ENCODE measurements at regions not wholly inside any gene's neighbourhood (a gene's known extent, or its start where the extent isn't known, plus 50 kb on each side); places are given as distances from the start of the nearest gene placed in this dataset.
"Not testable (repeated sequence)": the region's sequence is repeated elsewhere in the genome, so short reads cannot be mapped to it uniquely, and the experiment has no call there.

DNA sequence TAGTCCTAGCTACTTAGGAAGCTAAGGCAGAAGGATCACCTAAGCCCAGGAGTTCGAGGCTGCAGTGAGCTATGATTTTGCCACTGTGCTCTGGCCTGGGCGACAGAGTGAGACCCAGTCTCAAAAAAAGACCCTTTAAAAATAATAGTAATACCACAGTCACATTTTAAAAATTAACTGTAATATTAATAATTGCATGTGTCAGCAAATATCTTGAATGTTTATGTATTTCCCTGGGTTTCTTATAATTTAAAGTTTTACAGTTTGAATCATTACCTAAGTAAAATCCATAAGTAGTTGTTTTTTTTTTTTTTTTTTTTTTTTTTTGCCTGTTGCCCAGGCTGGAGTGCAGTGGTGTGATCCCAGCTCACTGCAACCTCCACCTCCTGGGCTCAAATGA is 69.2 kb downstream of the LYZL2 start:
- no peak for DNase-seq

DNA sequence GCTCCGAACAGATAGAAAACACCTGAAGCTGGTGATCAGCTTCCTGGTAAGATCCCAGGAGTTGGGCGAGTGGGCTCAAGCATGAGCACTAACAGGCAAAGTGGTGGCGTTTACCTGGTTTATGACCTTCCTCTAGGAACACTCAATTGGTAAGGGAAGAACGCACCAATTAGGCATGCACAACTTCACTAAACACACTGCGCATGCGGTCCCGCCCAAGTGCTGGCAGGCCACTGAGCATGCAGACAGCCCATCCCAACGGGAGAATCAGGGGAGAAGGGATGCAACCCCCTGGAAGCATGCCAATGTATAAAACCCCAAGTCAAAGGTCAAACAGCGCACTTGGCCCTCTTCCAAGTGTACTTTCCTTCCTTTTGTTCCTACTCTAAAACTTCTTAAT is 70.4 kb downstream of the LYZL2 start:
- no peak for DNase-seq

DNA sequence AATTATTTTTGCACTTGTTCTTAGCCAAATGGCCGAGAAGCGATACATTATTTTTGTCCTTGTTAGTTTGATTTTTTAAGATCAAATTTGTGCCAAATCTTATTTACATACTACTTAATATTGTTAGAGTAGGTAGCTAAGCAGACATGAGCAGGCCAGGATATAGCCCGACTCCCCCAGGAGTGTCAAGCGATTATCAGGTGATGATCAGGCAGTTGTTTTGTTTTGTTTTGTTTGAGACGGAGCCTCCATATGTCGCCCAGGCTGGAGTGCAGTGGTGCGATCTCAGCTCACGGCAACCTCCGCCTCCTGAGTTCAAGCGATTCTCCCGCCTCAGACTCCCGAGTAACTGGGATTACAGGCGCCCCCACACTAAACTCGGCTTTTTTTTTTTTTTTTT is 71.1 kb downstream of the LYZL2 start:
- DNase-seq, result no peak

DNA sequence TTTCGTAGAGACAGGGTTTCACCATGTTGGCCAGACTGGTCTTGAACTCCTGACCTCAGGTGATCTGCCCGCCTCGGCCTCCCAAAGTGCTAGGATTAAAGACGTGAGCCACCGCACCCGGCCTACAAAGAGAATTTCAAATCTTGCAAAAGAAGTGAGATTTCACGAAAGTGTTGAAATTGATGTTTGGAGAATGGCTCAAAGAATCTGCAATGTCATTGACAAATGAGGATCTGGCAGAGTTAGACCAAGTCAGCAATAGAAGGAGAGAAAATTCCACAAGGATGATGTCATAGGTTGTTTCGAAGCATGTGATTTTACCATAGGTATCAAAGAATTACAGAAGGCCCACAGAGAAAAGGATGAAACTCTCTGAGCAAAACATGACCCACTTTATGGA is 71.7 kb downstream of the LYZL2 start:
- no peak for DNase-seq

DNA sequence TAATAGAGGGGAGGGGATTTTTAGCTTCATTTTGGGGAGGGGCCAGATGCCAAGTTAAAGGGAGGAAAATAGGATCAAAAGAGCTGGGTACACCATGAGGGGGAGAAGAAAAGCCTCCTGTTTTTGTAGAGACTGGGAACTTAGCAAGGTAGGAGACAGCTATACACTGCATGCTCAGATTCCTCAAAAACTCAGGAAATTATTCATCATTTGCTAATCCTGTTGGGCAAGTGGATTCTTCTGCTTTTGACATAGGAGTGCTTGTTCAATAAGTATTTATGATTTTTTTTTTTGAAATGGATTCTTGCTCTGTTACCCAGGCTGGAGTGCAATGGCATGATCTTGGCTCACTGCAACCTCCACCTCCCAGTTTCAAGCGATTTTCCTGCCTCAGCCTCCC is 73.4 kb downstream of the LYZL2 start:
- no peak for DNase-seq

DNA sequence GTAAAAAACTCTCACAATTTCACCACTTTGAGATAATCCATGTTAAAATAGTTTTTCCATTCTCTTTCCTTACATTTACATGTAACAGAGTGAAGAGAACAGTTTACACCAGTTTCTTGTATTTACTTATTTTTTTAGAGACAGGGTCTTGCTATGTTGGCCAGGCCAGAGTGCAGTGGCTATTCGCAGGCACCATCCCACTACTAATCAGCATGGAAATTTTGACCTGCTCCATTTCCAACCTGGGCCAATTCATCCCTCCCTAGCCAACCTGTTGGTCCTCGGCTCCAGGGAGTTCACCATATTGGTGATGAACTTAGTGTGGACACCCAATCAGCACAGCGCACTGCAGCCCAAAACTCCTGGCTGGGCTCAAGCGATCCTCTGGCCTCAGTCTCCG is 74.1 kb downstream of the LYZL2 start:
- DNase-seq, result no peak

DNA sequence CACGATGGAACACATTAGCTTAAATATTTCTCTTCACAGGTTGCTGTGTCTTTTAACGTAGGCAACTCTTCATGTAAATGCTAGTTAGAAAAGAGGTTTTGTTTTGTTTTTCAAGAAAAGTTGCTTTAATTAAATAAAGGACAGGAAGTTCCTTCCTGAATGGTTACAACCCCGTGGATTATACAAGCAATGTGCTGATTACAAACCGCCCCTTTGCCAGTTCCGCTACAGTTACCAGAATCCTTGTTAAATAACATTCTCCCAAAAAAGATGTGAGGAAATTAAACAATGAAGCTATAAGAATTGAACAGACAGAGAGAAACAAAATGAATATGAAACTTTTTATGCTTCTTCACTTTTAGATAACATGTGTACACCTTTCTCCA is 75.1 kb downstream of the LYZL2 start:
- DNase-seq, result no peak

DNA sequence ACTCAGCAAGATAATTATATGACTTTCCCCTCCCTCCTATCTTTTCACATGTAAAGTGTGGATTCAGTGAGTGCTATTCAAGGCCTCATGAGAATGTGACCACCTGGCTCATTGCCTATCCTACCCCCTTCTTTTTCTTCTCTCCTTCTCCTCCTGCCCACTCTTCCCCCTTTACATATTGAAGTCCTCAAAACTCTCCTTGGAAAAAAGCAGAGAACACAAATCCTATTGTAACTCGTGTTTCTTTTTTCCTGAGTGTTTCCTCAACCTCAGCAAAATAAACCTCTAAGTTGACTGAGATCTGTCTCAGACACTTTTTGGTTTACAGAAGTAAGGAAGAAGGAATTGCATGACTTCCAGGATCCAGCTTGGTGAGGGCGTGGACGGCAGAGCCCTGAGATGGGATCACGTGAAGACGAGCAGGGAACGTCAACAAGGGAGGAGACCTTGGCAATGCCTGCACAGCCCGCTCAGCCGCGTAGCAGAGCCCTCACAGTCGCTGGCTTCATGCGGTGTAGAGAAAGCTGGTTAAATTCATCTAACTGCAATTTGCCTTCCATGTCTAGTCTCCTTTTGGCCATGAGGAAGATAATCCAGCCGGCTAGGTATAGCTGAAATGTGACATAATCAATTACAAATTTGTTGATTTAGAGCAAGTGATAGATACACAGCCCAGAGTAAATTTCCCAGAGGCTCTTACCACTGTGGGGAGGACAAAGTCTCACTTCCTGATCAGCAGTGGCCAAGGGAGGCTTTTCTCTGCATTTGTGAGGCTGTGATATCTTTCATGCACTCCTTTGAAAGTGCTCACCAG is 75.7 kb downstream of the LYZL2 start:
- DNase-seq, result no peak

DNA sequence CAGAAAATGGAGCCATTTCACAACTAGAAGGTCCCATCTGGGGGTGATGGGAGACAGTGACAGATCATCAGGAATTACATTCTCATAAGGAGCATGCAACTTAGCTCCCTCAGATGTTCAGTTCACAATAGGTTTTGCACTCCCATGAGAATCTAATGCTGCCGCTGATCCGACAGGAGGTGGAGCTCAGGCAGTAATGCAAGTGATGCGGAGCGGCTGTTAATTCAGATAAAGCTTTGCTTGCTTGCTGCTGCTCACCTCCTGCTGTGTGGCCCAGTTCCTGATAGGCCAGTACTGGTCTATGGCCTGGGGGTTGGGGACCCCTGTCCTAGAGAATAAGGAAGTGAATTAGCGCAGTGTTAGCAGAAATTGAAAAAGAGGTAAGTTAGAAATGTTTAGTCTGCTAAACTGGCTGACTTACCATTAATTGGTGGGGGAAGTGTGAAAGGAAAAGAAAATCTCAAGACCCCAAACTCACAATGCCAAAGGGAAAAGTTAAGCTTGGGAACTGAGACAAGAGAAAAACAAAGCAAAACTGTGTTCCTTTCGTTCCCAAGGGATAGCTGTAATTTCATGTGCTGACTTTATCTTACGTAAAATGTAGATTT is 76.4 kb downstream of the LYZL2 start:
- no peak for DNase-seq

DNA sequence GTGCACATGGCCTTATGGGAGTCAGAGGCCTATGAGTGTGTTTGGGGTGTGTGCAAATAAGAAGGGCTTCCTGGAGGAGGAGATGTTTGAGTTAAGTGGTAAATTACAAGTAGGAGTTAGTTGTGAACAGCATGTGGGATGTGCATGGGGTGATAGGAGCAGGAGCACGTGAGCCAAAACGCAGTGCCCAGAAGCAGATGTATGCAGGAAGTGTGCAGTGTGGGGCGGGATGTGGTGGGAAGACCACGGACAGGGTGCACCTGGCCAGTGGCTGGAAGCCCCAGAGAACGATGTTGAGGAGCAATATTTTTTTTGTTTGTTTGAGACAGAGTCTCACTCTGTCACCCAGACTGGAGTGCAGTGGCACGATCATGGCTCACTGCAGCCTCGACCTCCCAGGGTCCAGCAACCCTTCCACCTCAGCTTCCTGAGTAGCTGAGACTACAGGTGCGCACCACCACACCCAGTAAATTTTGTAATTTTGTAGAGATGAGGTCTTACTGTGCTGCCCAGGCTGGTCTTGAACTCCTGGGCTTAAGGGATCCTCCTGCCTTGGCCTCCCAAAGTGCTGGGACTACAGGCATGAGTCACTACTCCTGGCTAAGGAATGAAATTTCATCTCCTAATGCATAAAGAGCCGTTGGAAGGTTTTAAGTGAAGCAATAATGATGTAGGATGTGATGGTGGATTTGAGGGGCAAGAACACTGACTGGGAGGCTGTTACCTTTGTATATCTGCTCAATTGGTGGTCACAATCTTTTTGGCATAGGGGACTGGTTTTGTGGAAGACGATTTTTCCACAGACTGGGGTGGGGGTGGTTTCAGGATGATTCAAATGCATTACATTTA is 78.4 kb downstream of the LYZL2 start:
- DNase-seq, result no peak

DNA sequence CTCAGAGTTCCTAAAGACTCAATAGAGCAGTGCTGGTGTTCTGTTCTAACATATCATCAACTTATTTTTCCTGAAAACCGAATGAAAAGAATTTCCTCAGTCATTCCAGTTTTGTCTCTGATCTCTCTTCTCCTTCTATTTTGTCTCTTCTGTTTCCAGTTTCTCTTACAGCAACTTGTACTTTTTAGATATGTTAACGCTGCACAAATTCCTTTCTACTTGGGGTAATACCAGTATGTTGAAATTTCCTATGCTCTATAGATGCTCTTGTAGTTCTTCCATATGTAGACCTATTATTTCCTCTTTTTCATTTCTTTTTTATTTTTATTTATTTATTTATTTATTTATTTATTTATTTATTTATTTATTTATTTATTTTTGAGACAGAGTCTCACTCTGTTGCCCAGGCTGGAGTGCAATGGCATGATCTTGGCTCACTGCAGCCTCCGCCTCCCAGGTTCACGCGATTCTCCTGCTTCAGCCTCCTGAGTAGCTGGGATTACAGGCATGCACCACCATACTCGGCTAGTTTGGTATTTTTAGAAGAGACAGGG is 80.3 kb downstream of the LYZL2 start:
- DNase-seq, result not testable (repeated sequence)

DNA sequence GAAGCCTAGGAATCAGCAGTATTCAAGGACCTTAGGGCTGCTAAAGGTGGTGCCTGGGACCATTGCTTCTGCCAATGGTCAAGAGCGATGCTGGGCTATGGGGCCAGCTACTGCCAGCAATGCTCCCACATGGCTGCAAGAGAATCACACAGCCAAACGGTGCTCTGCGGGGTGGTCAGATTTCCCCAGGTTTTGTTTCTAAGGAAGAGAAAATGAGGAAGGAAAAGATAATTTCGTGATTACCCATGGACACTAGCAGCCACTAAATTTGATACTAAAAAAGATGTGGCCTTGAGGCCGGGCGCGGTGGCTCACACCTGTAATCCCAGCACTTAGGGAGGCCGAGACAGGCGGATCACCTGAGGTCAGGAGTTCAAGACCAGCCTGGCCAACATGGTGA is 83.0 kb downstream of the LYZL2 start:
- DNase-seq, result no peak

DNA sequence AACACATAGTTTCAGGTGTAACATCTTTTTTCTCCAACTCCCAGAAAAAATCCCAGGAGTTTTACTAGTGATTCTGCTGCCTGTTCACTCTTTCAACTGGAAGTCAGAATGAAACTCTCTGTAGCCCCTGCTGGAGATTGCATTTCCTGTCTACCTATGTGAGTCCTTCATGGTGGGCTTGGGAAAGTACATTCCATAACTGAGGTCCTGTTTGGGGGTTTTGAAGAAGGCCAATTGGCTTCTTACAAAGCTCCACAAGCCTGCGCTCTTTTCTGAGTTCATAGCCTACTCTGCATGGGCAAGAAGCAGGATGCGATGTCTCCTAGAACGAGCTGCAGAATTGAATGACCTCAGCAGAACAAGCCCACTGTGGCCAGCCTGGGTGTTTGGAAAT is 86.7 kb downstream of the LYZL2 start:
- DNase-seq, result no peak

DNA sequence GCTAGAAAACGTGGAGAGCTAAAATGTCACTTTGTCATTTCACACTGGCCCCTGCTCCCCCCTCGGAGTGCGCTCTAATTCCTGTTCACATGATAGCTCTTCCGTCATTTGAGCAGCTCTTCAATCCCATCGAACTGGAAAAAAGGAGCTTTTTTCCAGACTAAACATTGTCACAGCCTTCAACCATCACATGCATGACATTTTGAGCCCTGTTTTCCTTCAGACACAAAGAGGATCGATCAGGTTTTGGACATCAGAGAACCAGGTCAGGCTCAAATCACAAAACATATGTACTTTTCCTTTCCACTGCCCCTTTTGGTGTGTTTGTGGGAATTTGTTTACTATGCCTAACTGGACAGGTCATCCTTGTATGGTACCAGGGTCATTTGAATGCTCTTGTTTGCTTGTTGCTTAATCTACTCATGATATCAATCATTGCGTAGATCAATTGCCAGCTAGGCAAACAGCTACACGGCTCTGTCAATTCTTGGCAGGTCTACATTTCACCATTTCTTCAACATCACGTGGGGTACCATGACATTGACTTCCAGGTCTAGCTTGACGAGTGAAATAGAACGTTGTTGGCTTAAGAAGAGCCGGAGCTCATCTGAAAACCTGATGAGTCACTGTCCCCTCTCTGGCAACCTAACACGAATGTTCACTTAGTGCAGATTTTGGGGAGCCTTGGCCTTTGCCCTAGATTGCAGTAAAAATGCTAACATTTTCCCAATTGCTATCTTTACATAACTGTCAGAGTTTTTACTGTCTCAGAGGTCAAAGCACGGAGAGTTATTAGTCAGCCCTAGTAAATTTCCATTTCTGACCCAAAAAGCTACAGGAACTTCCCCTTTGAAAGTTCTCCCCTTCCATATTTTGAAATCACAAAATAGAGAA is 87.3 kb downstream of the LYZL2 start:
- DNase-seq, result no peak

DNA sequence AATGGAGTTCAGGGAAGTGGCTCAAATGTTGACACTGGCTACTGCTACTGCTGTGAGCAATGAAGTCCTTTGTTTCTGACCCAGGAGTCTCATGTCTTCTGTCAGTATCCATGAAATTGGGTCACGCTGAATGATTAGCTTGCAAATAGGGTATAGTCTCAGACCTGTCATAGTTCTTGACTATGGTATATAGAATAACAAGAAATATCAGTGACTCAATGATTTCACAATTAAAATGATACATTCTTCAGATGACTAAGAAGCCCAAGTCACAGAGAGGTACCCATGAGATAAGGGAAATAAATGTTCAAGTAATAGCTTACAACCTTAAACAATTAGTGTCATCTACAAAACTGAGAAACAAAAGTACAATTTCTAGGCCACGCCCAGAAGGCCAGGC is 89.3 kb downstream of the LYZL2 start:
- no peak for DNase-seq

DNA sequence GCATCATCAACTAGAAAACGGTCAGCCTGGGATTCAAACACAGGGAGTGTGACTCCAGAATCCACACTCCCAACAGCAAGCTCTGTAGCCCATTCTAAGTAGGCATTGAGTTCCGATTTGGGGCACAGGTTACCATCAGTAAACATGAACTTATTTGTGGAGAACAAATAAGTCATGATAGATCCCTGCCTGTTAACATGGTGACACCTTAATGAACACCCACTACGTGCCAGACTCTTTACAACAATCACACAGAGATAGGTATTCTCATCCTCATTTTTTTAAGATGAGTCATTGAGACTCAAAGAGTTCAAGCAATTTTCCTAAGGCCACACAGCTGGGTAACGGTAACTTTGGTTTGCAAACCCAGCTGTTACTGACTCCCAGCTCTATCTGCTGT is 91.5 kb downstream of the LYZL2 start:
- no peak for DNase-seq

DNA sequence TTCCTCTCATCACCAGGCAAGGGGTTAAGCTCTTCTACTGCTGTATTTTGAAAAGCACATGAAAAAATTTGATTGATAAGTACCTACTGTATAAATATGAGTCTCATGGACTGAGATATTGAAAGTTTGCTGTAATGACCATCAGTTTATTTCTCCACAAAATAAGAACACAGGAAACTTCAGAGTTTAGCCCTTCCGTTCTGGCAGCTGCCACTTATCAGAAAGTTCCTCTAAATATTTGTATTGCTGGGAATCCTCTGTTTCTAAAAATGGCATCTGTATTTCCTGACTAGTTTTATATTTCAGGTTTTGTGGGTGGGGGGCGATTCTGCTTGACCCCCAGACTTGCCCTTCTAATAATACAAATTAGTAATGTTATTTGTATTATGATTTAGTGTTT is 92.0 kb downstream of the LYZL2 start:
- no peak for DNase-seq

DNA sequence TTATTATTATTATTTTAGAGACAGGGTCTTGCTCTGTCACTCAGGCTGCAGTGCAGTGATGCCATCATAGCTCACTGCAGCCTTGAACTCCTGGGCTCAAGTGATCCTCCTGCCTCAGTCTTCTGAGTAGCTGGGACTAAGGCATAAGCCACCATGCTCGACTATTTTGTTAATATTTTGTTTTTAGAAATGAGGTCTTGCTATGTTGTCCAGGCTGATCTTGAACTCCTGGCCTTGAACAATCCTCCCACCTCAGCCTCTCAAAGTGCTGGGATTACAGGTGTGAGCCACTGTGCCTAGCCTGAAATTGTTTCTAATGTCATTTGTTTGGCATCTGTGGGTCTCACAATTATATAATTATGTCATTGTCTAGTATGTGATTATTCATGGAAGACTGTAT is 92.4 kb downstream of the LYZL2 start:
- DNase-seq, result not testable (repeated sequence)

DNA sequence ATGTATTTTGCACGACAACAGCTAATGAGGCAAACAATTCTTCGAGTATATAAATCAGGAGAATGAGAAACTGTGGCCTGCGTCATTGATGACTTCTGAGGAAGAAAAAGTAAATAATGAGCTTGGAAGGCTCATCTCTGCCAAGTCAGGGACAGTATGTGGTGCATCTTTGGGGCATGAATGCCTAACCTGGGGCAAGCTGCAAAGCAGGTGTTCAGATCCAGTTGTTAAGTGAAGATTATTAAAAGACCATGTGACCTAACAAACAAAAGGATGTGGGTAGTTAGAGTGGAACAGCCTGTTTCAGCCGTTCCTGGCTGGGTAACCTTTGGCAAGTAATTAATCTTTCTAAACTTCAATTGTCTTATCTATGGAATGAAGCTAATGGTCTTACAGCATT is 93.0 kb downstream of the LYZL2 start:
- no peak for DNase-seq

DNA sequence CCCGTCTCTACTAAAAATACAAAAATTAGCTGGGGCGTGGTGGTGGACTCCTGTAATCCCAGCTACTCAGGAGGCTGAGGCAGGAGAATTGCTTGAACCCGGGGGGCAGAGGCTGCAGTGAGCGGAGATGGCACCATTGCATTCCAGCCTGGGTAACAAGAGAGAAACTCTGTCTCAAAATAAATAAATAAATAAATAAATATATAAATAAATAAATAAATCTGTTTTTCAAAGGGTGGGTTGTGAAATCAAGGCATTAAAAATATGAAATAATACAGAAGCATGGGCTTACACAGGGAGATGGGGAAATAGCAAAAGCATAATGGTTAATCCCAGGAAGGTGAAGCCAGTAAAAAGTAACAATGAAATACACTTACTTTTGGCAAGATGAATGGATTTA is 93.9 kb downstream of the LYZL2 start:
- no peak for DNase-seq

DNA sequence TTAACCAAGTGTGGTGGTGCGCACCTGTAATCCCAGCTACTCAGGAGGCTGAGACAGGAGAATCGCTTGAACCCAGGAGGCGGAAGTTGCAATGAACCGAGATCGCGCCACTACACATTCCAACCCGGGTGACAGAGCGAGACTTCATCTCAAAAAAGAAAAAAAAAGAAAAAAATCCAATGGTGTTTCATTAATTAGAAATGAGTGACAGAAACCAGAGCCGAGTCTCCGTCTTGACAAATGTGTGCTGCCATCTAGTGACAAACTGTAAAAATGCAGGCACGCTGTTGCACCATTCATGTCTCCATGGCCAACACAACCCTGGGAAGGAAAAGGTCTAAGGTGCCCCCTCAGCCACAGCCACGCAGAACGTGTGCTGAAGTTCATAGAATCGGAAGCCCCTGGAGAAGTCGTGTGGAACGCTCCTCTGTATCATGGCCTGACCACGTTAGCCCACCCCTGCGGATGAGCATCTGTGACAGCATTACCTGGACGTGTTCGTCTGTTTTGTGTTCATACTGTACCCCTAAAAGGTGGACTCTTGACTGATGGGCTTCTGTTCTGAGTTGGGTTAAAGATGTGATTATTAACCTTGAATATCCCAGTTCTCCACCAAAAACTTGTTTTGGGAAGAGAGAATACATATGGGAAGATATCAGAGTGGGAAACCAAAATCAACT is 94.9 kb downstream of the LYZL2 start:
- DNase-seq, result peak; percentile 72
